Spleen (tissue), 3 donors: ENCODE measurements at regions not wholly inside any gene's neighbourhood (a gene's known extent, or its start where the extent isn't known, plus 50 kb on each side); places are given as distances from the start of the nearest gene placed in this dataset.

Experiments
- POLR2A ChIP-seq, 3 donors: fragments of 450-650 bp; IDR thresholded peaks; one replicate each; pipeline ENCODE4 v1.5.1; 2017; ENCODE audit warnings: antibody characterized with exemption in 3 of 3, mild to moderate bottlenecking in 1 of 3
- POLR2AphosphoS5 ChIP-seq, 3 donors: sonication (generic); formaldehyde crosslinking; IDR thresholded peaks; one replicate each; pipeline ENCODE4 v1.5.1; 2017; ENCODE audit warnings: antibody characterized with exemption in 3 of 3

DNA sequence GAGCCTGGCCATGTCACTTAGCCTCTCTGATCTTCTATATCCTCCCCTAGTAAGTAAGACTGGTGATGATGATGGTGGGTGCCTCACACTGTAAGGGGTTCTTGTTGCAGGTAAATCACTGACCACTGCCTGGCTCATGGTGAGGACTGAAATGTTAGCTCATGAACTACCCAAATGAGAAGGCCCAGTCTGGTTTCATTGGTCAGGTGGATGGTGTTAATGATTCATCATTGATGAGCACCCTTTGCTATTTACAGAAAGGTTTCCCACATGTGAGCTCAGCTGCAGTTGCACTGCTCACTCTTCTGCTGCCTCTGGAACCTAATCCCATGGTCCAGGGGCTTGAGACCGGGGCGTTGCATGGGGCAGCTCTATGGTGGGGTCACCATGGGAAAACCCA is 417.7 kb downstream of the PRDM2 start:
- TF ChIP-seq POLR2A (IDR thresholded peaks at IDR 0.05), result no peak
- TF ChIP-seq POLR2AphosphoS5 (IDR thresholded peaks at IDR 0.05), result no peak
